ENCODE measurements at regions not wholly inside any gene's neighbourhood (a gene's known extent, or its start where the extent isn't known, plus 50 kb on each side); places are given as distances from the start of the nearest gene placed in this dataset.

- H3K9me3 ChIP-seq (ENCODE audit: low read depth, low read length), result peaks cover 9% of the 10 kb centered on the region
- H3K79me2 ChIP-seq (ENCODE audit: insufficient read depth, low read length), result no peaks in the 10 kb centered on the region
- no peak overlapping the region for H3K27ac ChIP-seq (ENCODE audit: low read depth, low read length)
- no peaks in the 10 kb centered on the region for H3K27me3 ChIP-seq (ENCODE audit: insufficient read depth, low read length)
- no peak overlapping the region for H3K4me3 ChIP-seq (ENCODE audit: insufficient read depth, low read length)
- no peaks in the 10 kb centered on the region for H4K20me1 ChIP-seq (ENCODE audit: insufficient read depth, low read length)
- no peaks in the 10 kb centered on the region for H3K36me3 ChIP-seq (ENCODE audit: insufficient read depth, low read length)
- H3K4me1 ChIP-seq (ENCODE audit: insufficient read depth, low read length), result no peaks in the 10 kb centered on the region
- H3K4me2 ChIP-seq (ENCODE audit: insufficient read depth, low read length), result no peak overlapping the region
- no peak for TF ChIP-seq CTCF (IDR thresholded peaks at IDR 0.05; ENCODE audit: extremely low read depth, low read depth, low read length)
- DNase-seq (ENCODE audit: insufficient read length, low spot score, missing footprints), result no peak
- H2AFZ ChIP-seq (ENCODE audit: low read length), result no peak overlapping the region
Observed at GRCh38 chr2:129480790-129481189, 498.7 kb upstream of the RAB6C start.

GRCh38 chr2:129481306-129482219 is 497.9 kb upstream of the RAB6C start:
- Histone ChIP-seq H3K4me2 (ENCODE audit: insufficient read depth, low read length) (no peak overlapping the region), H2AFZ (ENCODE audit: low read length) (no peak overlapping the region)
- DNase-seq (ENCODE audit: insufficient read length, low spot score, missing footprints), result no peak

GRCh38 chr2:129482626-129483025 is 496.8 kb upstream of the RAB6C start:
- H3K4me2 ChIP-seq (ENCODE audit: insufficient read depth, low read length), result no peak overlapping the region
- H3K27me3 ChIP-seq (ENCODE audit: insufficient read depth, low read length), result no peaks in the 10 kb centered on the region
- H3K4me1 ChIP-seq (ENCODE audit: insufficient read depth, low read length), result no peaks in the 10 kb centered on the region
- H3K36me3 ChIP-seq (ENCODE audit: insufficient read depth, low read length), result no peaks in the 10 kb centered on the region
- no peak overlapping the region for H3K4me3 ChIP-seq (ENCODE audit: insufficient read depth, low read length)
- peaks cover 9% of the 10 kb centered on the region for H3K9me3 ChIP-seq (ENCODE audit: low read depth, low read length)
- H3K79me2 ChIP-seq (ENCODE audit: insufficient read depth, low read length), result no peaks in the 10 kb centered on the region
- no peak overlapping the region for H2AFZ ChIP-seq (ENCODE audit: low read length)
- no peak overlapping the region for H3K27ac ChIP-seq (ENCODE audit: low read depth, low read length)
- no peak for DNase-seq (ENCODE audit: insufficient read length, low spot score, missing footprints)
- H4K20me1 ChIP-seq (ENCODE audit: insufficient read depth, low read length), result no peaks in the 10 kb centered on the region
- no peak for TF ChIP-seq CTCF (IDR thresholded peaks at IDR 0.05; ENCODE audit: extremely low read depth, low read depth, low read length)

More at GRCh38 chr2:129481306-129482219, 497.9 kb upstream of the RAB6C start:
- Histone ChIP-seq H3K36me3 (ENCODE audit: insufficient read depth, low read length) (no peaks in the 10 kb centered on the region), H3K27me3 (ENCODE audit: insufficient read depth, low read length) (no peaks in the 10 kb centered on the region), H3K79me2 (ENCODE audit: insufficient read depth, low read length) (no peaks in the 10 kb centered on the region), H3K9me3 (ENCODE audit: low read depth, low read length) (peaks cover 9% of the 10 kb centered on the region), H4K20me1 (ENCODE audit: insufficient read depth, low read length) (no peaks in the 10 kb centered on the region), H3K27ac (ENCODE audit: low read depth, low read length) (no peak overlapping the region), H3K4me3 (ENCODE audit: insufficient read depth, low read length) (no peak overlapping the region), H3K4me1 (ENCODE audit: insufficient read depth, low read length) (no peaks in the 10 kb centered on the region)
- TF ChIP-seq CTCF (IDR thresholded peaks at IDR 0.05; ENCODE audit: extremely low read depth, low read depth, low read length), result no peak

- H3K4me3 ChIP-seq (ENCODE audit: insufficient read depth, low read length), result no peak overlapping the region
- H3K79me2 ChIP-seq (ENCODE audit: insufficient read depth, low read length), result no peaks in the 10 kb centered on the region
- no peaks in the 10 kb centered on the region for H4K20me1 ChIP-seq (ENCODE audit: insufficient read depth, low read length)
- H3K4me2 ChIP-seq (ENCODE audit: insufficient read depth, low read length), result no peak overlapping the region
- no peak overlapping the region for H2AFZ ChIP-seq (ENCODE audit: low read length)
- no peaks in the 10 kb centered on the region for H3K27me3 ChIP-seq (ENCODE audit: insufficient read depth, low read length)
- no peak overlapping the region for H3K27ac ChIP-seq (ENCODE audit: low read depth, low read length)
- H3K9me3 ChIP-seq (ENCODE audit: low read depth, low read length), result peaks cover 7% of the 10 kb centered on the region
- TF ChIP-seq CTCF (IDR thresholded peaks at IDR 0.05; ENCODE audit: extremely low read depth, low read depth, low read length), result no peak
- no peak for DNase-seq (ENCODE audit: insufficient read length, low spot score, missing footprints)
- no peaks in the 10 kb centered on the region for H3K4me1 ChIP-seq (ENCODE audit: insufficient read depth, low read length)
- no peaks in the 10 kb centered on the region for H3K36me3 ChIP-seq (ENCODE audit: insufficient read depth, low read length)
Observed at GRCh38 chr2:129483366-129483765, 496.1 kb upstream of the RAB6C start.
